Cardiac fibroblast (primary cell): ENCODE measurements at regions not wholly inside any gene's neighbourhood (a gene's known extent, or its start where the extent isn't known, plus 50 kb on each side); places are given as distances from the start of the nearest gene placed in this dataset.

Experiments used
- DNase-seq, 2 donors: peaks; one replicate each; pipeline versions ENCODE4 v3.0.0 to v3.0.0-alpha.2; 2010; ENCODE audit warnings: low read depth in 2 of 2
- H3K4me3 ChIP-seq, 2 donors: replicated peaks in 1 of 2; 1 replicate in 1 of 2; 2 replicates in 1 of 2; pipeline ENCODE4 v1.5.1; 2011; ENCODE audit warnings: low read depth in 2 of 2, low read length in 2 of 2, mild to moderate bottlenecking in 2 of 2, moderate library complexity in 1 of 2
- CTCF ChIP-seq: IDR thresholded peaks from one replicate; pipeline ENCODE4 v1.5.1; 2011; ENCODE audit warnings: low read depth, mild to moderate bottlenecking, low read length, inconsistent platforms

- H3K4me3 ChIP-seq = no peak overlapping the region
- DNase-seq = peak in 1 of 2 donors; percentile 41
- no peak for TF ChIP-seq CTCF
Observed at GRCh38 chr13:80550971-80551441, 210.1 kb upstream of the SPRY2 start.

- no peak for DNase-seq
- no peak for TF ChIP-seq CTCF
- H3K4me3 ChIP-seq = no peak overlapping the region
Observed at GRCh38 chr13:80548915-80549314, 208.0 kb upstream of the SPRY2 start.

GRCh38 chr13:80547885-80548825, 207.2 kb upstream of the SPRY2 start:
- DNase-seq = peak; percentile 50 to 83
- no peak for TF ChIP-seq CTCF
- no peak overlapping the region for H3K4me3 ChIP-seq

GRCh38 chr13:80547341-80547740, 206.4 kb upstream of the SPRY2 start:
- no peak overlapping the region for H3K4me3 ChIP-seq
- no peak for DNase-seq
- TF ChIP-seq CTCF = no peak

- TF ChIP-seq CTCF = no peak
- DNase-seq = no peak
- no peak overlapping the region for H3K4me3 ChIP-seq
Observed at GRCh38 chr13:80533175-80533574, 192.2 kb upstream of the SPRY2 start.

GRCh38 chr13:80530902-80531301, 190.0 kb upstream of the SPRY2 start:
- no peak for TF ChIP-seq CTCF
- DNase-seq = no peak
- no peak overlapping the region for H3K4me3 ChIP-seq
